HG02938 (cell line): ENCODE measurements at regions not wholly inside any gene's neighbourhood (a gene's known extent, or its start where the extent isn't known, plus 50 kb on each side); places are given as distances from the start of the nearest gene placed in this dataset.

Experiments
- ATAC-seq: cut with Tn5 transposase; IDR thresholded peaks from one replicate; pipeline ENCODE4 v1.9.1; 2021; ENCODE audit warnings: mild to moderate bottlenecking, moderate library complexity; ENCODE audit not compliant: unreplicated experiment

- no peak for ATAC-seq
Observed at GRCh38 chr3:3633761-3634160, 165.5 kb upstream of the LRRN1 start.

GRCh38 chr3:3632449-3632848 lies 166.8 kb upstream of the LRRN1 start:
- ATAC-seq: no peak

- ATAC-seq: no peak
Observed at GRCh38 chr3:3631114-3631513, 168.1 kb upstream of the LRRN1 start.

- ATAC-seq: no peak
Observed at GRCh38 chr3:3629911-3630310, 169.3 kb upstream of the LRRN1 start.

- ATAC-seq: peak; percentile 85
Observed at GRCh38 chr3:3628676-3629328, 170.4 kb upstream of the LRRN1 start.

- ATAC-seq: no peak
Observed at GRCh38 chr3:3627114-3627513, 172.1 kb upstream of the LRRN1 start.

GRCh38 chr3:3625544-3626271 lies 173.5 kb upstream of the LRRN1 start:
- no peak for ATAC-seq

- ATAC-seq: no peak
Observed at GRCh38 chr3:3619815-3620214, 179.4 kb upstream of the LRRN1 start.

- ATAC-seq: no peak
Observed at GRCh38 chr3:3618623-3619022, 180.6 kb upstream of the LRRN1 start.

GRCh38 chr3:3615533-3615932 lies 183.7 kb upstream of the LRRN1 start:
- no peak for ATAC-seq

- no peak for ATAC-seq
Observed at GRCh38 chr3:3610581-3611298, 188.5 kb upstream of the LRRN1 start.

GRCh38 chr3:3606321-3606720 lies 192.9 kb upstream of the LRRN1 start:
- no peak for ATAC-seq

- no peak for ATAC-seq
Observed at GRCh38 chr3:3605226-3605625, 194.0 kb upstream of the LRRN1 start.

- no peak for ATAC-seq
Observed at GRCh38 chr3:3603351-3603750, 195.9 kb upstream of the LRRN1 start.

- no peak for ATAC-seq
Observed at GRCh38 chr3:3600665-3601340, 198.4 kb upstream of the LRRN1 start.

- ATAC-seq: no peak
Observed at GRCh38 chr3:3599016-3599415, 200.2 kb upstream of the LRRN1 start.

- ATAC-seq: no peak
Observed at GRCh38 chr3:3594986-3595385, 204.2 kb upstream of the LRRN1 start.

- peak; percentile 91 for ATAC-seq
Observed at GRCh38 chr3:3589715-3590130, 209.5 kb upstream of the LRRN1 start.

GRCh38 chr3:3587647-3587972 lies 211.6 kb upstream of the LRRN1 start:
- no peak for ATAC-seq

GRCh38 chr3:3586843-3587646 lies 212.2 kb upstream of the LRRN1 start:
- no peak for ATAC-seq

- no peak for ATAC-seq
Observed at GRCh38 chr3:3586336-3586735, 212.9 kb upstream of the LRRN1 start.
